GM19099 (cell line): ENCODE measurements at regions not wholly inside any gene's neighbourhood (a gene's known extent, or its start where the extent isn't known, plus 50 kb on each side); places are given as distances from the start of the nearest gene placed in this dataset.

Source experiments
- POLR2A ChIP-seq: IDR thresholded peaks from 3 replicates; pipeline ENCODE4 v1.6.1; 2011; ENCODE audit warnings: low read depth; ENCODE audit not compliant: insufficient read length; ENCODE audit errors: extremely low read depth

GRCh38 chr5:8895599-8895998 is 650.3 kb downstream of the SEMA5A start:
- no peak for TF ChIP-seq POLR2A

- TF ChIP-seq POLR2A: no peak
Measured at GRCh38 chr5:8897316-8897715, 648.6 kb downstream of the SEMA5A start.

- TF ChIP-seq POLR2A: no peak
Measured at GRCh38 chr5:8905021-8905420, 640.9 kb downstream of the SEMA5A start.

- TF ChIP-seq POLR2A: no peak
Measured at GRCh38 chr5:8906303-8906967, 639.4 kb downstream of the SEMA5A start.

GRCh38 chr5:8907168-8907868 is 638.6 kb downstream of the SEMA5A start:
- no peak for TF ChIP-seq POLR2A

- TF ChIP-seq POLR2A: no peak
Measured at GRCh38 chr5:8908055-8908683, 637.7 kb downstream of the SEMA5A start.

GRCh38 chr5:8912106-8912505 is 633.8 kb downstream of the SEMA5A start:
- TF ChIP-seq POLR2A: no peak

- TF ChIP-seq POLR2A: no peak
Measured at GRCh38 chr5:8913522-8913921, 632.4 kb downstream of the SEMA5A start.

GRCh38 chr5:8919096-8919495 is 626.8 kb downstream of the SEMA5A start:
- TF ChIP-seq POLR2A: no peak

GRCh38 chr5:8923526-8923925 is 622.3 kb downstream of the SEMA5A start:
- no peak for TF ChIP-seq POLR2A

- no peak for TF ChIP-seq POLR2A
Measured at GRCh38 chr5:8924054-8924793, 621.7 kb downstream of the SEMA5A start.

- no peak for TF ChIP-seq POLR2A
Measured at GRCh38 chr5:8930021-8930420, 615.9 kb downstream of the SEMA5A start.

- no peak for TF ChIP-seq POLR2A
Measured at GRCh38 chr5:8934455-8934854, 611.4 kb downstream of the SEMA5A start.

- no peak for TF ChIP-seq POLR2A
Measured at GRCh38 chr5:8940934-8941333, 604.9 kb downstream of the SEMA5A start.

GRCh38 chr5:8943301-8943700 is 602.6 kb downstream of the SEMA5A start:
- TF ChIP-seq POLR2A: no peak
